Inflammatory macrophage treated with lipopolysaccharide for 4 hours (primary cell): ENCODE measurements at regions not wholly inside any gene's neighbourhood (a gene's known extent, or its start where the extent isn't known, plus 50 kb on each side); places are given as distances from the start of the nearest gene placed in this dataset.
"Not testable (repeated sequence)": the region's sequence is repeated elsewhere in the genome, so short reads cannot be mapped to it uniquely, and the experiment has no call there.

Source experiments
- DNase-seq: peaks from one replicate; pipeline ENCODE4 v3.0.0-alpha.2; 2020

- no peak for DNase-seq
Measured at GRCh38 chr12:115383668-115384067, 699.7 kb upstream of the TBX3 start.

DNA sequence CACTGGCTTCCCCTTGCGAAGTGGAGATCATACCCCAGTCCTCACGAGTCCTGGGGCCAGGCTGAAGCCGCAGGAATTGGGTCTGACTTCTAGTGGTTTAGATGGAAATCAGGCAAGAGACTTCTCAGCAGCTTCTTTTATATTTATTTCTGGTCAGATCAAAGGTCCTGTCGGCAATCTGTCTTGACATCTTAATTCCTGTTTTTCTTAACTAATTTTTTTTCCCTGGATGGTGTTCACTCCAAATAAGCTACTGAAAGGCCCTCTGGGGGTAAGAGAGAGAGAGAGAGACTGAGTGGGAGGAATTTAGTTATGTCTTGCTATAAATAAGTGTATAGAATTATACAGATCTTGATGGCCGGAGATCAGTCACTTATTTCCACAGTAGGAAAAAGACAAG is 698.7 kb upstream of the TBX3 start:
- no peak for DNase-seq

GRCh38 chr12:115380546-115381120 is 696.7 kb upstream of the TBX3 start:
- no peak for DNase-seq

GRCh38 chr12:115378291-115378690 is 694.3 kb upstream of the TBX3 start:
- DNase-seq = no peak

DNA sequence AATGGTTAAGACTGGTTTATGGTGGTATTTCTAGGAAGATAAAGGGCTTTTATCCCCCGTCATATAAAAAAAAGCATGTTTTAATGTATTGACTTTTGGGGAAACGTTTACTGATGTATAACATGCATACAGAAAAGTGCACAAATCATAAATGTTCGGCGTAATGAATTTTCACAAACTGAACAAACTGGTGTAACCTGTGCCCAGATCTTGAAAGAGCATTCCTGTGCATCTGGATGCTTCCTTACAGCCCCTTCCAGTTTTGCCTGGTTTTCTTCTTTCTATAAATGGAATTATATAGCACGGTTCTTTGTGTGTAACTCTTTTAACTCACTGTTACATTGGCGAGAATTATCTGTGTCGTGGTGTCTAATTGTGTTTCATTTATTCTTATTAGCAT is 693.8 kb upstream of the TBX3 start:
- DNase-seq = no peak

DNA sequence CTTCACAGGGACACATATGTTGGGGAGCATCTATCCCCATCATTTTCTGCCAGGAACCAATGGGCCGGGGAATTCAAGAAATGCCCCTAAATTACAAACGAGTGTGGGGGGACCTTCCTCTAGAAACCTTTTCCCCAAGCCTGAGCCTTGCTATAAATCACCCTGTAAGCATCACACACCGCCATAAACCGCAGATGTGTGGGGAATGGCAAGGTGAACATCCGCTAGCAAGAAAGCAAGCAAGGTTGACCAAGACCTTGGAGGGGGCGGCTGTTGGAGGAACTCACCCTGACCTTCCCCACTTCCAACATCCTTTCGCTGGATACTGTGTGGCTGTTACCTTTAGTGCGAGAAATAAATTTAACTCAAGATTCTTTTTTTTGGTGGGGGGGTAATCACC is 693.3 kb upstream of the TBX3 start:
- DNase-seq = no peak

GRCh38 chr12:115375186-115375991 is 691.4 kb upstream of the TBX3 start:
- DNase-seq = peak; percentile 2

- no peak for DNase-seq
Measured at GRCh38 chr12:115374480-115375185, 690.7 kb upstream of the TBX3 start.

- DNase-seq = no peak
Measured at GRCh38 chr12:115371711-115372110, 687.7 kb upstream of the TBX3 start.

GRCh38 chr12:115370650-115371049 is 686.7 kb upstream of the TBX3 start:
- DNase-seq = no peak

- DNase-seq = no peak
Measured at GRCh38 chr12:115370207-115370606, 686.2 kb upstream of the TBX3 start.

GRCh38 chr12:115366277-115366676 is 682.3 kb upstream of the TBX3 start:
- not testable (repeated sequence) for DNase-seq

GRCh38 chr12:115365765-115366164 is 681.8 kb upstream of the TBX3 start:
- DNase-seq = not testable (repeated sequence)

DNA sequence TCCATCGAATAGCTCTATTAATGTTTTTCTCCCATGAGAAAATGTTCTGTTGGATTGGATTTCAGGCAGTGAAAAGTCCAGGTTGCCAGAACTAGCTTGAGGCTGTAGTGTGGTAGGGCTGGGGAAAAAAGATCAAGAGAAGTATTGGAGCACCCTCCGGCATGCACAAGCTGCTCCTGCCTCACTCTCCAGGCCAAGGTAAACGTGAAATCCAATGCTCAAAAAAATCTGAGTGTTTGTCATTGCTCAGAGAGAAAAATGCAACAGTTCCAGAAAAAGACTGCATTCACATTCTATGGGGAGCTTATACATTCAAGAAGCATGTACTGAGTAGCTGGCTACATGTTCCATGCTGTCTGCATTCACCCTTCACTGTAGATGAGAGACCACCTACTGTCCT is 680.9 kb upstream of the TBX3 start:
- no peak for DNase-seq

- DNase-seq = no peak
Measured at GRCh38 chr12:115362339-115362976, 678.5 kb upstream of the TBX3 start.

DNA sequence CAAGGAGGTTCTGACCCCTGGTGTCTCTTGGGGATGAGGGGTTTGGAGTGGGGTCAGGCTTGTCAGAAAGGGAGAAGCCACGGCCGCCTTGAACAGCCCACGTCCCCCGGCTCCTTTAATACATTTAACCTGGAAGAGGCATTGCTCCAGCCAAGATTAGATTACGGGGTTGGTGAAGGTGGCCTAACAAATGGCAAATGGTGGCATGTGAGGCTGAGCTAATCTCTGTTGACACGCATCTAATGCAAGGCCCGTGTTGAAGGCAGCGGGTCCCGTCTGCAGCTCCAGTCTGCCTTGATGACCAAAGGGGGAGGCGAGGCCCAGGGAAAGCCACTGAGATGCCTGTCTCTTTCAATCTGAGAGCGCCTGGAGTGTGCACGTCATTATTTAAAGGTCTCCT is 673.7 kb upstream of the TBX3 start:
- no peak for DNase-seq

DNA sequence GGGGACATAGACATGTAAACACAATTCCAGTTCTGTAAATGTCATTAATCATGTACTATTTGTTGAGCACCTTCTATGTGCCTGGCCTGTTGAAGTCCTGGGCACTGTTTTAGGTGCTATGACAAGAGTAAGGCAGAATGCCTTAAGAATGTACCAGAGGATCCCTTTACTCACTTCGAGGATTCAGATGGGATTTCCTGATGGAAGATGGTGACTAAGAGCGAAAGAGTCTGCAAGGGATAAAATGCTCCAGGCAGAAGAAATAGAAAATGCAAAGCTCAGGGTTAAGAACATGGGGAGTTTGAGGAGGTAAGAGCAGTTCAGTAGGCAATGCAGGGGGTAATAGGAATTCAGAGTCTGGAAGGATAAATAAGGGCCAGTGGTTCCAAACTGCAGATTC is 671.3 kb upstream of the TBX3 start:
- no peak for DNase-seq

GRCh38 chr12:115354007-115354890 is 670.3 kb upstream of the TBX3 start:
- DNase-seq = peak; percentile 64

DNA sequence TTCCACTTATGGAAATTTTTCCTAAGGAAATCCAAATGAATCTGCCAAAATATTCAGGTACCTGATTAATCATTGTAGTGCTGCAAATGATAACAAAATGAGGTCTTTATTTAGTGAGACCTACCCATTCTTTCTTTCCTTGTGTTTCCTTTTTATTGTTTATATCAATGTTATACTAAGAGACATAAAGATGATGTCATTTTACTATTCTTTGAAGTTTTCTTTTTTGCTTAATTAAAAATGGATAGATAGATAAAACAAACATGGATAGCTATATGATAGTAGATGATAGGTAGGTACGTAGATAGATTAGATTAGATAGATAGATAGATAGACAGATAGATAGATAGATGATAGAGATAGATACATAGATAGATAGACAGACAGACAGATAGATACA is 669.5 kb upstream of the TBX3 start:
- no peak for DNase-seq

- peak; percentile 37 for DNase-seq
Measured at GRCh38 chr12:115351514-115352077, 667.6 kb upstream of the TBX3 start.

- DNase-seq = no peak
Measured at GRCh38 chr12:115349711-115350110, 665.7 kb upstream of the TBX3 start.

DNA sequence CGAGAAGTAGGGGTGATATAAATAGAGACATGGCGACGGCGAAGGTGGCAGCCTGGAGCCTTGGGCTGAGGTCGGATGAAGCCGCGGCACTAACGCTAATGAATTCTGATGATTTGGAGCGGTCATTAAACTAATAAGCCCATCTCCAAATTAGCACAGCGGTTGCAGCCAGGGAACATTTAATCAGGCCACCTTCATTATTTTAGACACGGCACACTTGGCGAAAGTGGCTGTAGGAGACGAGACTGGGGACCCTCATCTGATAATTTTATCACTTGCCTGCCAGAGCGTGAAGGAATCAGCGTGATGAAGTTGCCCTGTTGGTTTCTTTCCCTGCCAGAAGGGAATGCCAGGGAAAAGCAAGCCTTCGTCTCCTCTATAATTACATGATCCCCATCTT is 664.3 kb upstream of the TBX3 start:
- DNase-seq = no peak
